ENCODE measurements at regions not wholly inside any gene's neighbourhood (a gene's known extent, or its start where the extent isn't known, plus 50 kb on each side); places are given as distances from the start of the nearest gene placed in this dataset.
"Not testable (repeated sequence)": the region's sequence is repeated elsewhere in the genome, so short reads cannot be mapped to it uniquely, and the experiment has no call there.

- no peak for DNase-seq (ENCODE audit: low read depth in 2 of 2)
Measured at GRCh38 chr15:59896663-59897074, 107.4 kb upstream of the FOXB1 start.

GRCh38 chr15:59894835-59895234, 109.3 kb upstream of the FOXB1 start:
- DNase-seq (ENCODE audit: low read depth in 2 of 2) = no peak

GRCh38 chr15:59892985-59893384, 111.1 kb upstream of the FOXB1 start:
- DNase-seq (ENCODE audit: low read depth in 2 of 2) = no peak

GRCh38 chr15:59887870-59888269, 116.2 kb upstream of the FOXB1 start:
- DNase-seq (ENCODE audit: low read depth in 2 of 2) = not testable (repeated sequence)

- DNase-seq (ENCODE audit: low read depth in 2 of 2) = no peak
Measured at GRCh38 chr15:59887211-59887610, 116.9 kb upstream of the FOXB1 start.

- no peak for DNase-seq (ENCODE audit: low read depth in 2 of 2)
Measured at GRCh38 chr15:59886441-59886840, 117.7 kb upstream of the FOXB1 start.

GRCh38 chr15:59885832-59886231, 118.3 kb upstream of the FOXB1 start:
- no peak for DNase-seq (ENCODE audit: low read depth in 2 of 2)

- DNase-seq (ENCODE audit: low read depth in 2 of 2) = no peak
Measured at GRCh38 chr15:59879506-59880265, 124.4 kb upstream of the FOXB1 start.

- DNase-seq (ENCODE audit: low read depth in 2 of 2) = no peak
Measured at GRCh38 chr15:59876140-59876539, 128.0 kb upstream of the FOXB1 start.

GRCh38 chr15:59873644-59874272, 130.4 kb upstream of the FOXB1 start:
- no peak for DNase-seq (ENCODE audit: low read depth in 2 of 2)

- DNase-seq (ENCODE audit: low read depth in 2 of 2) = no peak
Measured at GRCh38 chr15:59867086-59867855, 136.8 kb upstream of the FOXB1 start.

- DNase-seq (ENCODE audit: low read depth in 2 of 2) = no peak
Measured at GRCh38 chr15:59866642-59867041, 137.5 kb upstream of the FOXB1 start.

GRCh38 chr15:59862191-59863155, 141.6 kb upstream of the FOXB1 start:
- no peak for DNase-seq (ENCODE audit: low read depth in 2 of 2)

- no peak for DNase-seq (ENCODE audit: low read depth in 2 of 2)
Measured at GRCh38 chr15:59847968-59848367, 156.1 kb upstream of the FOXB1 start.

GRCh38 chr15:59845942-59846499, 156.9 kb upstream of the BNIP2 start:
- no peak for DNase-seq (ENCODE audit: low read depth in 2 of 2)

- no peak for DNase-seq (ENCODE audit: low read depth in 2 of 2)
Measured at GRCh38 chr15:59843609-59844008, 154.5 kb upstream of the BNIP2 start.

GRCh38 chr15:59841036-59841435, 151.9 kb upstream of the BNIP2 start:
- no peak for DNase-seq (ENCODE audit: low read depth in 2 of 2)

- DNase-seq (ENCODE audit: low read depth in 2 of 2) = no peak
Measured at GRCh38 chr15:59839906-59840305, 150.8 kb upstream of the BNIP2 start.

- no peak for DNase-seq (ENCODE audit: low read depth in 2 of 2)
Measured at GRCh38 chr15:59838900-59839299, 149.8 kb upstream of the BNIP2 start.

GRCh38 chr15:59835776-59836175, 146.7 kb upstream of the BNIP2 start:
- no peak for DNase-seq (ENCODE audit: low read depth in 2 of 2)

- DNase-seq (ENCODE audit: low read depth in 2 of 2) = no peak
Measured at GRCh38 chr15:59834528-59834927, 145.4 kb upstream of the BNIP2 start.
